Breast epithelium (tissue), 3 donors: ENCODE measurements at regions not wholly inside any gene's neighbourhood (a gene's known extent, or its start where the extent isn't known, plus 50 kb on each side); places are given as distances from the start of the nearest gene placed in this dataset.

ENCODE experiments used
- POLR2A ChIP-seq: fragments of 450-650 bp; IDR thresholded peaks from one replicate; pipeline ENCODE4 v1.6.1; 2016; ENCODE audit warnings: antibody characterized with exemption, mild to moderate bottlenecking, moderate library complexity
- POLR2AphosphoS5 ChIP-seq, 3 donors: sonication (generic); formaldehyde crosslinking; IDR thresholded peaks; one replicate each; pipeline ENCODE4 v1.6.1; 2017; ENCODE audit warnings: antibody characterized with exemption in 3 of 3
- TF ChIP-seq, protein P1 (sequence below), 3 donors: fragments of 450-650 bp; IDR thresholded peaks; one replicate each; pipeline ENCODE4 v1.5.1; 2016 to 2017; ENCODE audit warnings: antibody characterized with exemption in 3 of 3, mild to moderate bottlenecking in 3 of 3, moderate library complexity in 3 of 3

DNA sequence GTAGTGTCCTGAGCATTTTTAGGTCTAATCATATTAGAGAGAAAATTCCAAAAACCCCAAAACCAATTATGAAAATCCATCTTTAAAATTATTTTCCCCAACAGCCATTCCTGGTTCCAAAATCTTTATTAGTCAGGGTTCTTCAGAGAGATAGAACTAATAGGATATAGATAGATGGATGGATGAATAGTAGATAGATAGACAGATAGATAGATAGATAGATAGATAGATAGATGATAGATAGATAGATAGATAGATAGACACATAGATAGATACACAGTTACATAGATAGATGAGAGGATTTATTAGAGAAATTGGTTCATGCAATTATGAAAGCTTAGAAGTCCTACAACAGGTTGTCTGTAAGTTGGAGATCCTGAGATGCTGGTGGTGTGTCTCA lies 122.7 kb upstream of the POGK start:
- TF ChIP-seq, protein P1, sequence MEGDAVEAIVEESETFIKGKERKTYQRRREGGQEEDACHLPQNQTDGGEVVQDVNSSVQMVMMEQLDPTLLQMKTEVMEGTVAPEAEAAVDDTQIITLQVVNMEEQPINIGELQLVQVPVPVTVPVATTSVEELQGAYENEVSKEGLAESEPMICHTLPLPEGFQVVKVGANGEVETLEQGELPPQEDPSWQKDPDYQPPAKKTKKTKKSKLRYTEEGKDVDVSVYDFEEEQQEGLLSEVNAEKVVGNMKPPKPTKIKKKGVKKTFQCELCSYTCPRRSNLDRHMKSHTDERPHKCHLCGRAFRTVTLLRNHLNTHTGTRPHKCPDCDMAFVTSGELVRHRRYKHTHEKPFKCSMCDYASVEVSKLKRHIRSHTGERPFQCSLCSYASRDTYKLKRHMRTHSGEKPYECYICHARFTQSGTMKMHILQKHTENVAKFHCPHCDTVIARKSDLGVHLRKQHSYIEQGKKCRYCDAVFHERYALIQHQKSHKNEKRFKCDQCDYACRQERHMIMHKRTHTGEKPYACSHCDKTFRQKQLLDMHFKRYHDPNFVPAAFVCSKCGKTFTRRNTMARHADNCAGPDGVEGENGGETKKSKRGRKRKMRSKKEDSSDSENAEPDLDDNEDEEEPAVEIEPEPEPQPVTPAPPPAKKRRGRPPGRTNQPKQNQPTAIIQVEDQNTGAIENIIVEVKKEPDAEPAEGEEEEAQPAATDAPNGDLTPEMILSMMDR (IDR thresholded peaks at IDR 0.05) = no peak
- TF ChIP-seq POLR2AphosphoS5 (IDR thresholded peaks at IDR 0.05) = no peak
- no peak for TF ChIP-seq POLR2A
